Neural cell (in vitro differentiated cells): ENCODE measurements at regions not wholly inside any gene's neighbourhood (a gene's known extent, or its start where the extent isn't known, plus 50 kb on each side); places are given as distances from the start of the nearest gene placed in this dataset.

Experiments
- H2AFZ ChIP-seq: fragments of 200-600, 300-800 bp; sonication (generic), shearing (Covaris generic); 2 replicates; pipeline ENCODE4 v1.6.0; 2014; ENCODE audit warnings: low read depth, mild to moderate bottlenecking, antibody characterized with exemption, low read length, moderate library complexity
- H3F3A ChIP-seq: fragments of 200-600 bp; shearing (Covaris generic); 2 replicates; pipeline ENCODE4 v1.6.1; 2016; ENCODE audit warnings: mild to moderate bottlenecking, moderate library complexity, mixed read lengths, antibody characterized with exemption, low read length; ENCODE audit not compliant: insufficient read depth, poor library complexity, severe bottlenecking
- H3K27ac ChIP-seq: fragments of 200-600, 300-800 bp; sonication (generic), shearing (Covaris generic); 2 replicates; pipeline ENCODE4 v1.5.1; 2014; ENCODE audit warnings: mild to moderate bottlenecking, low read length, moderate library complexity
- H3K27me3 ChIP-seq: fragments of 300-800, 200-600 bp; sonication (generic), shearing (Covaris generic); 2 replicates; pipeline ENCODE4 v1.6.0; 2014; ENCODE audit warnings: mild to moderate bottlenecking, low read depth, low read length, moderate library complexity; ENCODE audit not compliant: insufficient read depth
- H3K36me3 ChIP-seq: fragments of 300-800, 200-600 bp; sonication (generic), shearing (Covaris generic); 2 replicates; pipeline ENCODE4 v1.5.1; 2014; ENCODE audit warnings: mild to moderate bottlenecking, antibody characterized with exemption, low read length, moderate library complexity; ENCODE audit not compliant: insufficient read depth
- H3K4me2 ChIP-seq: fragments of 300-800, 200-600 bp; sonication (generic), shearing (Covaris generic); 2 replicates; pipeline ENCODE4 v1.6.0; 2014; ENCODE audit warnings: mild to moderate bottlenecking, low read length
- H3K4me3 ChIP-seq: fragments of 300-800, 200-600 bp; sonication (generic), shearing (Covaris generic); 2 replicates; pipeline ENCODE4 v1.5.1; 2014; ENCODE audit warnings: mild to moderate bottlenecking, low read length, moderate library complexity
- H3K79me2 ChIP-seq: fragments of 200-600 bp; shearing (Covaris generic); replicated peaks from 2 replicates; pipeline ENCODE4 v1.6.0; 2014; ENCODE audit warnings: mild to moderate bottlenecking, low read length, moderate library complexity; ENCODE audit not compliant: insufficient read depth
- H3K9ac ChIP-seq: fragments of 300-800, 200-600 bp; sonication (generic), shearing (Covaris generic); 2 replicates; pipeline ENCODE4 v1.6.1; 2016; ENCODE audit warnings: mild to moderate bottlenecking, low read length, mixed read lengths
- H3K9me2 ChIP-seq: fragments of 200-600 bp; shearing (Covaris generic); 2 replicates; pipeline ENCODE4 v1.6.1; 2016; ENCODE audit warnings: mild to moderate bottlenecking, low read length, mixed read lengths; ENCODE audit not compliant: insufficient read depth
- H3K9me3 ChIP-seq: fragments of 200-600, 300-800 bp; sonication (generic), shearing (Covaris generic); 2 replicates; pipeline ENCODE4 v1.6.1; 2016; ENCODE audit warnings: mild to moderate bottlenecking, mixed run types, low read length, moderate library complexity, mixed read lengths
- H4K20me1 ChIP-seq: fragments of 200-600 bp; shearing (Covaris generic); 2 replicates; pipeline ENCODE4 v1.6.1; 2016; ENCODE audit warnings: mild to moderate bottlenecking, mixed run types; ENCODE audit not compliant: insufficient read depth
- EP300 ChIP-seq: fragments of 450-650 bp; conservative IDR thresholded peaks from 2 replicates; pipeline ENCODE4 v1.6.1; 2014; ENCODE audit warnings: antibody characterized with exemption, mild to moderate bottlenecking, moderate library complexity; ENCODE audit not compliant: poor library complexity, severe bottlenecking
- EZH2 ChIP-seq: fragments of 200-600, 300-800 bp; shearing (Covaris generic), sonication (generic); IDR thresholded peaks from 2 replicates; pipeline ENCODE4 v1.6.1; 2014; ENCODE audit warnings: antibody characterized with exemption, low read length, borderline replicate concordance, mild to moderate bottlenecking; ENCODE audit not compliant: insufficient read depth, poor library complexity, severe bottlenecking
- MXI1 ChIP-seq: fragments of 450-650 bp; conservative IDR thresholded peaks from 2 replicates; pipeline ENCODE4 v1.6.1; 2014; ENCODE audit warnings: antibody characterized with exemption, mild to moderate bottlenecking; ENCODE audit not compliant: poor library complexity, severe bottlenecking
- POLR2AphosphoS5 ChIP-seq: IDR thresholded peaks from 2 replicates; pipeline ENCODE4 v1.6.1; 2012
- RAD21 ChIP-seq: fragments of 450-650 bp; conservative IDR thresholded peaks from 2 replicates; pipeline ENCODE4 v1.6.1; 2014; ENCODE audit warnings: antibody characterized with exemption, mild to moderate bottlenecking, moderate library complexity
- REST ChIP-seq: IDR thresholded peaks from 2 replicates; pipeline ENCODE4 v1.6.1; 2012; ENCODE audit warnings: borderline replicate concordance
- SMC3 ChIP-seq: fragments of 450-650 bp; conservative IDR thresholded peaks from 2 replicates; pipeline ENCODE4 v1.6.1; 2014; ENCODE audit warnings: antibody characterized with exemption, mild to moderate bottlenecking, moderate library complexity; ENCODE audit not compliant: poor library complexity
- TAF1 ChIP-seq: IDR thresholded peaks from 2 replicates; pipeline ENCODE4 v1.6.1; 2012; ENCODE audit warnings: low read depth
- TF ChIP-seq, protein P1 (sequence below): fragments of 450-650 bp; IDR thresholded peaks from 2 replicates; pipeline ENCODE4 v1.5.1; 2014; ENCODE audit warnings: antibody characterized with exemption, mild to moderate bottlenecking, moderate library complexity; ENCODE audit not compliant: poor library complexity, severe bottlenecking

GRCh38 chr3:106438887-106439286, 570.1 kb upstream of the CBLB start:
- Histone ChIP-seq H3K9me2 (no peaks in the 10 kb centered on the region), H3K36me3 (no peaks in the 10 kb centered on the region), H2AFZ (no peak overlapping the region), H3K79me2 (no peaks in the 10 kb centered on the region), H3K9me3 (no peaks in the 10 kb centered on the region), H3K9ac (no peak overlapping the region), H3K27ac (peak overlapping the region; percentile 69), H4K20me1 (no peaks in the 10 kb centered on the region), H3F3A (no peaks in the 10 kb centered on the region), H3K4me3 (no peak overlapping the region), H3K4me2 (peak overlapping the region; percentile 18), H3K27me3 (no peaks in the 10 kb centered on the region)
- peak; percentile 47 for TF ChIP-seq RAD21
- TF ChIP-seq REST = peak; percentile 83
- peak; percentile 99 for TF ChIP-seq EP300
- TF ChIP-seq, protein P1, sequence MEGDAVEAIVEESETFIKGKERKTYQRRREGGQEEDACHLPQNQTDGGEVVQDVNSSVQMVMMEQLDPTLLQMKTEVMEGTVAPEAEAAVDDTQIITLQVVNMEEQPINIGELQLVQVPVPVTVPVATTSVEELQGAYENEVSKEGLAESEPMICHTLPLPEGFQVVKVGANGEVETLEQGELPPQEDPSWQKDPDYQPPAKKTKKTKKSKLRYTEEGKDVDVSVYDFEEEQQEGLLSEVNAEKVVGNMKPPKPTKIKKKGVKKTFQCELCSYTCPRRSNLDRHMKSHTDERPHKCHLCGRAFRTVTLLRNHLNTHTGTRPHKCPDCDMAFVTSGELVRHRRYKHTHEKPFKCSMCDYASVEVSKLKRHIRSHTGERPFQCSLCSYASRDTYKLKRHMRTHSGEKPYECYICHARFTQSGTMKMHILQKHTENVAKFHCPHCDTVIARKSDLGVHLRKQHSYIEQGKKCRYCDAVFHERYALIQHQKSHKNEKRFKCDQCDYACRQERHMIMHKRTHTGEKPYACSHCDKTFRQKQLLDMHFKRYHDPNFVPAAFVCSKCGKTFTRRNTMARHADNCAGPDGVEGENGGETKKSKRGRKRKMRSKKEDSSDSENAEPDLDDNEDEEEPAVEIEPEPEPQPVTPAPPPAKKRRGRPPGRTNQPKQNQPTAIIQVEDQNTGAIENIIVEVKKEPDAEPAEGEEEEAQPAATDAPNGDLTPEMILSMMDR = no peak
- TF ChIP-seq SMC3 = peak; percentile 49
- TF ChIP-seq MXI1 = no peak
- TF ChIP-seq TAF1 = no peak
- TF ChIP-seq EZH2 = no peak
- peak; percentile 97 for TF ChIP-seq POLR2AphosphoS5

- Histone ChIP-seq H3K9me3 (no peaks in the 10 kb centered on the region), H3K27ac (no peak overlapping the region), H3K4me3 (no peak overlapping the region), H3K36me3 (no peaks in the 10 kb centered on the region), H3K79me2 (no peaks in the 10 kb centered on the region), H4K20me1 (no peaks in the 10 kb centered on the region), H3K4me2 (no peak overlapping the region), H3K9ac (no peak overlapping the region), H3F3A (no peaks in the 10 kb centered on the region), H3K9me2 (no peaks in the 10 kb centered on the region), H2AFZ (no peak overlapping the region), H3K27me3 (no peaks in the 10 kb centered on the region)
- TF ChIP-seq RAD21 (no peak), EP300 (no peak), EZH2 (no peak), TAF1 (no peak), REST (no peak), MXI1 (no peak), POLR2AphosphoS5 (no peak), SMC3 (no peak)
- TF ChIP-seq, protein P1 = no peak
Measured at GRCh38 chr3:106440672-106441071, 571.9 kb upstream of the CBLB start.
